Coronary artery (tissue), 2 donors: ENCODE measurements at regions not wholly inside any gene's neighbourhood (a gene's known extent, or its start where the extent isn't known, plus 50 kb on each side); places are given as distances from the start of the nearest gene placed in this dataset.

Experiments used
- DNase-seq: peaks from one replicate; pipeline ENCODE4 v3.0.0-alpha.2; 2017; ENCODE audit warnings: low spot score
- H3K27ac ChIP-seq, 2 donors: fragments of 200-600 bp; sonication (generic); one replicate each; pipeline ENCODE4 v1.5.1; 2016 to 2019
- H3K4me3 ChIP-seq: fragments of 200-600 bp; sonication (generic); 2 replicates; pipeline ENCODE4 v1.5.1; 2016; ENCODE audit warnings: mild to moderate bottlenecking, moderate library complexity
- TF ChIP-seq, protein P1 (sequence below): fragments of 200-600 bp; sonication (generic); IDR thresholded peaks from one replicate; pipeline ENCODE4 v1.5.1; 2019; ENCODE audit warnings: antibody characterized with exemption

DNA sequence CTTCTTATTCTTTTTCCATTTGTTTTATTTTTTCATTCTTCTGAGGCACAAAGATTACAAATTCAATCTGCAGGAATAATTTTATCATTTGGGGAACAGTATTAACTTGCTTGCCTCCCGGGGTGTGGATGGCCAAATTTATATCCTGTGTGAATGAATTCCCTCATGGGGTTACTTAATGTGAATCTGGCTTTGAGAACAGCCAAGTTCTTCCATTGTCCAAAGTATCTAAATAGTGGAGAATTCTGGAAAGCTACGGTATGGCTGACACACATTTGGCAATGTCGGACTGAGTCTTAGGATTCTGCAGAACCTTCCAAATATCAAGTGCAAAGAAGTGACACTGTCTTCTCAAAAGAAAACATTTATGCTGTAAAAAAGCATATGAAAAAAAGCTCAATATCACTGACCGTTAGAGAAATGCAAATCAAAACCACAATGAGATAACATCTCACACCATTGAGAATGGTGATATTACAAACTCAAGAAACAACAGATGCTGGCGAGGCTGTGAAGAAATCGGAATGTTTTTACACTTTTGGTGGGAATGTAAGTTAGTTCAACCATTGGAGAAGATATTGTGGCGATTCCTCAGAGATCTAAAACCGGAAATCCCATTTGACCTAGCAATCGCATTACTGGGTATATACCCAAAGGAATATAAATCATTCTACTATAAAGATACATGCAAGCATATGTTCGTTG, 620.2 kb downstream of the EFNB2 start:
- Histone ChIP-seq H3K4me3 (peak overlapping the region; percentile 38), H3K27ac (no peak overlapping the region)
- TF ChIP-seq, protein P1, sequence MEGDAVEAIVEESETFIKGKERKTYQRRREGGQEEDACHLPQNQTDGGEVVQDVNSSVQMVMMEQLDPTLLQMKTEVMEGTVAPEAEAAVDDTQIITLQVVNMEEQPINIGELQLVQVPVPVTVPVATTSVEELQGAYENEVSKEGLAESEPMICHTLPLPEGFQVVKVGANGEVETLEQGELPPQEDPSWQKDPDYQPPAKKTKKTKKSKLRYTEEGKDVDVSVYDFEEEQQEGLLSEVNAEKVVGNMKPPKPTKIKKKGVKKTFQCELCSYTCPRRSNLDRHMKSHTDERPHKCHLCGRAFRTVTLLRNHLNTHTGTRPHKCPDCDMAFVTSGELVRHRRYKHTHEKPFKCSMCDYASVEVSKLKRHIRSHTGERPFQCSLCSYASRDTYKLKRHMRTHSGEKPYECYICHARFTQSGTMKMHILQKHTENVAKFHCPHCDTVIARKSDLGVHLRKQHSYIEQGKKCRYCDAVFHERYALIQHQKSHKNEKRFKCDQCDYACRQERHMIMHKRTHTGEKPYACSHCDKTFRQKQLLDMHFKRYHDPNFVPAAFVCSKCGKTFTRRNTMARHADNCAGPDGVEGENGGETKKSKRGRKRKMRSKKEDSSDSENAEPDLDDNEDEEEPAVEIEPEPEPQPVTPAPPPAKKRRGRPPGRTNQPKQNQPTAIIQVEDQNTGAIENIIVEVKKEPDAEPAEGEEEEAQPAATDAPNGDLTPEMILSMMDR: no peak
- DNase-seq: no peak

DNA sequence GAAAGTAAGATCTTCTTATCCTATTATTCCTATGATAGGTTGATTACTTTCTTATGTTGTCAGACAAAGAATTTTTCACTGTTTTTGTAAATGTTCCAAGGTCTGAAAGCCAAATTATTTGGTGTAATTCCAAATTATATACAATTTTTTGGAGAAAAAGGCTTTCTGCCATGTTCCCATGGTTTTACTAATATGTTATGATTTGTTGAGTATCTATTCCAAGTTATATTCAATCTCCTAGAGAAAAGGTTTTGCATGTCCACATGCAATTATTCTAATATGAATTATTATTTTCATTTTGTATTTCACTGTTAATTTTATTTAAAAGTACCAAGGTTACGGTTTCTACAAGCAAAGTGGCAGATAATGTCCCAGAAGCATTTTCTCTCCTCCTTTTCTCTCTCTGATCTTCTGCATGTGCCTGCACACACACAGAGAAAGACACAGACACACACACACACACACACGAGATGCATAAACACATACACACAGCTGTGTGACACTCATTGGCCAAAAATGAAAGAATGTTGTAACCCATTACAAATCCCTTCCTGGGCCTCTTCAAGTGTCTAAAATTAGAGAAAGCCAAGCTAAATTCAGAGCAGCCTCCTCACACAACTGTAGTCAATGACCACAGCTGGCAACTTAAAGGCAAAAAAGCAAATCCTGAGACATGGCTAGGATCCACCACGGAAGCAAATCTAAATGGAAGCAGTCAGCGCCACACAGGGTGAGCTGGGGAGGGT, 621.0 kb downstream of the EFNB2 start:
- H3K27ac ChIP-seq: no peak overlapping the region
- TF ChIP-seq, protein P1: no peak
- peak overlapping the region; percentile 38 for H3K4me3 ChIP-seq
- no peak for DNase-seq

DNA sequence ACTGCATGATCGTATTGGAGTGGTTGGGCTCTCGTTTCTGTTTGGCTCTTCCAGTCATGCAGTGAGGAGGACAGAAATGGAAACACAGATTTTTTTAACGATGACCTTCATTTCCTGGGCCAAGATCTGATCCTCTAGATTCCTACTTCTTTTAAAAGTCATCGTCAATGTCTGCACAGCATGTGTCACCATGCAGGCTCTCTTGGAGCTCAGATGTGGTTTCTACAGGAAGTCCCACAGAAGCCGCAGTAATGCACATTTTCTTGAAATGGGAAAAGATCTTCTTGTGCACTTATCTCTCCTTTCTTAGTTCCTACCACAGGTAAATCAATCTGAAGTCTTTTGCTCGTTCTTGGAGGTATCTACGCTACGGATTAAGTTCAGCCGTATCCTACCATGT, 626.9 kb downstream of the EFNB2 start:
- H3K4me3 ChIP-seq: no peak overlapping the region
- no peak for DNase-seq
- no peak overlapping the region for H3K27ac ChIP-seq
- TF ChIP-seq, protein P1: no peak

DNA sequence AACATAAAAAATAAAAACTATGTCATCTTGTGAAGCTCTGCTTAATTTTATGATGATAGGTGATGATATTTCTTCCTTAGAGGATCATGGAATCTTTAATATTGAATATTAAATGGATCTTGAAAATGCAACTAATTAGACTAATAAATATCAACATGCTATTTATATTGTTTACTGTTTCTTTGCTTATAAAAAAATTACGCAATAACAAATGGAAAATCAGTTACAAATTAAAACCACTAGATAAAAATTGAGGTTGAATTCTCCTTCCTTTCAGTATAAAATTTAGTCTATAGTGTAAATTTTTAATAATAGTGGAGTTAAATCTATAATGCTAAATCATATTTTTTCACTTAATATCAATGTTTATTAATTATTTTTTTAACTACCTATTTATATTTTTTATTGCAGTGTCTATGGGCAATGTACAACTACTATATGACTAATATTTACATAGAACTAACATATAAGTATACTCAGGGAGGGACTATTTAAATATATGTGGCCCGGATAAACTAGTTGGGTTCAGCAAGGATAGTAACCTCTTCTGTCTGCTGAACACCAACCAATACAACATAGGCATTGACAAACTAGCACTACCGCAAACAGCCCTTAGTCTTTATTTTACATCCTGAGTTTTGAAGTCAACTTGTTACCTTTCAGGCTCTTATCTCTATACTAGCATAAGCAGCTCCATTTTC, 628.0 kb downstream of the EFNB2 start:
- TF ChIP-seq, protein P1: no peak
- no peak overlapping the region for H3K4me3 ChIP-seq

DNA sequence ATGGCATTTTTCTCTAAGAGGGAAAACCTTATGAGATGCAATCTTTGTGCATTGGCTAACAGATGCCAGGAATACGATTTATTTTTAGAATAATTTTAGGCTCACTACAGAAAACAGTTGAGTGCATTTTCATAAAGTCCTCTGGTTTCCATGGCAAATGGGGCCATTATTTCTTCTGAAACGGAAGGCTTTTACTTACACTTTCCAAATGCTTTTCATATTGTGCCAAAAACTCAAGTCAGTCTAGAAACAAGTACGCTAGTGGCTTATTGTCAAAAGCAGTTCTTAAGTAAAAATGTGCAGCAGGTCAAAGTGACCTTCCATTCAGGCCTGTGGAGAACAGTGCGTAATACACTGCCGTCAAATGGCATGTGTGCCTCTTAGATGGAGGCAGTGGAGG, 628.7 kb downstream of the EFNB2 start:
- Histone ChIP-seq H3K4me3 (no peak overlapping the region), H3K27ac (no peak overlapping the region)
- DNase-seq: no peak
- TF ChIP-seq, protein P1: no peak

More for the DNA sequence above, 628.0 kb downstream of the EFNB2 start:
- H3K27ac ChIP-seq: no peak overlapping the region
- no peak for DNase-seq

DNA sequence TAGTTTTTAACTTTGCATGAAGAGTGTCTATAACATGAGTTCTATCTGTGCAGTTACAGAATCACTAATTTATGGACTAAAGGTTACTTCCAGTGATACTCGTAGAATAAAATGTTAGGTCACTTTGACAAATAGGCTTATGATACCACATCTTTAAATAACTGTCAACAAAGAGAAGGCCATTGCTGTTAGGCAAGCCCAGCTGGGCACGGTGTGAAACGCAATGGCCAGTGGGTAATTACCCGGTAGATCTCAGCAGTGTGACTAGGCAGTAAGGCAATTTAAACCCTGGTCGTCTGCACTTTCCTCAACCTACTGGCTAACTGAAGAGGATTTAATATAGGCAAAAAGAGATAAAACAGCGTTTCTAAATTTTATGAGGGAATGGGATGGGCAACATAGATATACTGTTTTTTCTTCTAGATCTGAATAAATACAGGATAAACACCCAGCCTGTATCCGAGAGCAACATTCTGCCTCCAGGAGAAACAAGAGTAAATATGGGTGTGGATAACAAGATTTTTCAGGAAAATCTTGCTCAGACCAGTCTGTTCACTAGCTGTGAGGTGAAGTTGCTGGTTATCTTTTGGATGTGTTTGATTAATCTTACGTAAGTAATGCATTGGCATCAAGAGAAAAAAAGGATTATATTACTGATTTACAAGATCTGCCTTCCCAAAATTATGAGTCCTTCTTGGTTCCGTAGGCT, 631.3 kb downstream of the EFNB2 start:
- Histone ChIP-seq H3K4me3 (no peak overlapping the region), H3K27ac (no peak overlapping the region)
- no peak for DNase-seq
- TF ChIP-seq, protein P1: no peak
